ENCODE measurements at regions not wholly inside any gene's neighbourhood (a gene's known extent, or its start where the extent isn't known, plus 50 kb on each side); places are given as distances from the start of the nearest gene placed in this dataset.

GRCh38 chr1:175862408-175862807 lies 119.0 kb upstream of the TNR start:
- no peak overlapping the region for H3K4me3 ChIP-seq (ENCODE audit: low read length)
- no peak for DNase-seq (ENCODE audit: low read depth)
- TF ChIP-seq CTCF (IDR thresholded peaks at IDR 0.05; ENCODE audit: insufficient read depth, low read depth, low read length, missing control alignments), result no peak

GRCh38 chr1:175861626-175862367 lies 118.4 kb upstream of the TNR start:
- TF ChIP-seq CTCF (IDR thresholded peaks at IDR 0.05; ENCODE audit: insufficient read depth, low read depth, low read length, missing control alignments), result no peak
- no peak overlapping the region for H3K4me3 ChIP-seq (ENCODE audit: low read length)
- no peak for DNase-seq (ENCODE audit: low read depth)

GRCh38 chr1:175857756-175858155 lies 114.4 kb upstream of the TNR start:
- no peak for DNase-seq (ENCODE audit: low read depth)
- TF ChIP-seq CTCF (IDR thresholded peaks at IDR 0.05; ENCODE audit: insufficient read depth, low read depth, low read length, missing control alignments), result no peak
- H3K4me3 ChIP-seq (ENCODE audit: low read length), result no peak overlapping the region

DNA sequence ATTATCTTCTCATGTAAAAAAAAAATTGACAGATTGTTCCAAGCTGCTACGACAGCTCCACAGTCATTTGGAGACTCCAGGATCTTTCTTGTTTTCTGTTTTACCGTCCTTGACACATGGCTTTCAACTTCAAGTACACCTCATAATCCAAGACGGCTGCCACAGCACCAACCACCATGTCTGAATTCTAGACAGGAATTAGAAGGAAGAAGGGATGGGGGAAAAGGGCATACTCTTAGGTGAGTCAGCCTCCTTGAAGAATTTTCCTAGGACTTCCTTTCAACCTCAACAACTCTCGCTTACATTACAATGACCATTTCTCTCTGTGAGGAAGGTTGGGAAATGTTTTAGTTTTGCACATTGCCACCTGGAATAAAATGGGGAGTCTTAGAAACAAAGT lies 110.3 kb upstream of the TNR start:
- H3K4me3 ChIP-seq (ENCODE audit: low read length), result no peak overlapping the region
- DNase-seq (ENCODE audit: low read depth), result no peak
- TF ChIP-seq CTCF (IDR thresholded peaks at IDR 0.05; ENCODE audit: insufficient read depth, low read depth, low read length, missing control alignments), result no peak

DNA sequence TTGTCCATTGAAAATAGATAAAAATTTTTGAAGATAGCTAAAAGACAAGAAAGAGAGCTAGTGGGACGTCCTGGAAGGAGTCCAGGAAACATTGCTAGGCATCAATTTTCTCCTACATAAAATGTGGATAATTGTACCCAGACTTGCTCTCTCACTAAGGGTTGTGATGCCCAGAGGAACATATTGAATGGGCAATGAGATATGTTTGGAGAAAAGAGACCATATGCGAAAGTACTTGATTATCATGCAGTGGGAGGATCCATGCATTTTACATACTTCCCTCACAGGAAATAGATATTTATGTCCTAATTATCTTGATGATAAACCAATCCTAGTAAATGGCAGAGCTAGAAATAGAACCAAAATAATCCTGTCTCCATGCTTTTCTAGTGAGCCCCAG lies 108.4 kb upstream of the TNR start:
- DNase-seq (ENCODE audit: low read depth), result no peak
- TF ChIP-seq CTCF (IDR thresholded peaks at IDR 0.05; ENCODE audit: insufficient read depth, low read depth, low read length, missing control alignments), result no peak
- no peak overlapping the region for H3K4me3 ChIP-seq (ENCODE audit: low read length)

- no peak for DNase-seq (ENCODE audit: low read depth)
- TF ChIP-seq CTCF (IDR thresholded peaks at IDR 0.05; ENCODE audit: insufficient read depth, low read depth, low read length, missing control alignments), result no peak
- H3K4me3 ChIP-seq (ENCODE audit: low read length), result no peak overlapping the region
Observed at GRCh38 chr1:175848329-175848728, 104.9 kb upstream of the TNR start.

GRCh38 chr1:175845985-175846384 lies 102.6 kb upstream of the TNR start:
- H3K4me3 ChIP-seq (ENCODE audit: low read length), result no peak overlapping the region
- TF ChIP-seq CTCF (IDR thresholded peaks at IDR 0.05; ENCODE audit: insufficient read depth, low read depth, low read length, missing control alignments), result no peak

More at GRCh38 chr1:175845985-175846384, 102.6 kb upstream of the TNR start:
- no peak for DNase-seq (ENCODE audit: low read depth)
